Hepatic stellate cell (primary cell): ENCODE measurements at regions not wholly inside any gene's neighbourhood (a gene's known extent, or its start where the extent isn't known, plus 50 kb on each side); places are given as distances from the start of the nearest gene placed in this dataset.
"Not testable (repeated sequence)": the region's sequence is repeated elsewhere in the genome, so short reads cannot be mapped to it uniquely, and the experiment has no call there.

Experiments used
- DNase-seq: peaks from one replicate; pipeline ENCODE4 v3.0.0; 2011; ENCODE audit warnings: low spot score

DNA sequence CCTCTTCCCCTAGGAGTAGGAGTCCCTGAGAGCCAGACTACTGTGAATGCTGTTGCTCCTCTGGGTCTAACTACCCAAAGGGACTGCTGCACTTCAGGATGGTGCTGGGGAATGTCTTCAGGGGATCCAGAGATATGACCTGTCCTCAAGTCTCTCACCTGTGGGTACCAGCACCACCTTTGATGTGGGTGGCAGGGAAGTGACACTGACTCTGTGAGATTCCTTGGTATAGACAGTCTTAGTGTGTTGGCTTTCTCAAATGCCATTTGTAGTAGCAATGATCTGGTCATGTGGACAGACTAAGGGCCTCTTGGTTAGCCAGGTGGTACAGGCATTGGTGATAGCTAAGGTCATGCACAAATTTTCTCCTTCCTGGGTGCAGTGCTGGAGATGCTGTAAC lies 108.9 kb upstream of the ADAMTS3 start:
- no peak for DNase-seq

DNA sequence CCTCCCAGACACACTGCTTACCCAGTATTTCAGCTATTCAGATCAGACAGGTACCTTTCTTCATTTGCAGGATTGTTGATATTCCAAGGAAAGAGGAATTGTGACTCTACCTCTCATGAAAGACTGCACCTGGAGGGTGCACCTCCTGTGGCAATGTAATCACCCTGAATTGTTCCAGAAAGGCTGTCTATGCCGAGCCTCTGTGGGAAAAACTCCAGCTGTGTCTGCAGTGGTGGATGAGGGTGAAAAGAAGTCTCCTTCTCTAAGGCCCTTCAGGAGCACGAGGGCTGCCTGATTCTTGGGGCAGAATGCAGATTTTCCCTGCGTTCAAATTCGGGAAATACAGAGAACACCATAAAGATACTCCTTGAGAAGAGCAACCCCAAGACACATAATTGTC lies 108.2 kb upstream of the ADAMTS3 start:
- no peak for DNase-seq

DNA sequence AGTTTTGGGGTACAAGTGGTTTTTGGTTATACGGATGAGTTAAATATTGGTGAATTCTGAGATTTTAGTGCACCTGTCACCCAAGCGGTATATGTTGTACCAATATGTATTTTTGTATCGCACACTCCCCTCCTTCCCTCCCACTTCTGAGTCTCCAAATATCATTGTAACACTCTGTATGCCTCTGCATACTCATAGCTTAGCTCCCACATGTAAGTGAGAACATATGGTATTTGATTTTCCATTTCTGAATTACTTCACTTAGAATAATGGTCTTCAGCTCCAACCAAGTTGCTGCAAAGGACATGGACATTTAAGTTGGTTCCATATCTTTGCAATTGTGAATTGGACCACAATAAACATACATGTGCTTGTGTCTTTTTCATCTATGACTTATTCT lies 103.0 kb upstream of the ADAMTS3 start:
- no peak for DNase-seq

DNA sequence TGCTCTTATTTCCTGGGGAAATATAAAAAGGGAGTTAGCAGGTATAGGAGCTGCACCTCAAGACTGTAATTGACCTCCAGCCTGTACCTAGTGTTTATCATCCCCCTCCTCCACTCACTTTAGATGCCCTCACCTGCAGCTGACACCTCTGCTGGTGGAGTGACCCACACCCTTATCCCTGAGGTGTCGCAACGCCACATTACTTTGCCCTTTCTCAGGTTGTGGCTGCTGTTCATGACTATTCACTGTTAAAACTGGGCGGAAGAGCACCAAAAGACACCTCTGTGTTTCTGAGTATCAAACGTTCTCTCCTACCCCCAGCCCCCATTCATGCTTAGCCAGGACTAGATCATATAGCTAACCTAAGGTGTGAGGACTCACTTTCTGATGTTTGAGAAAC lies 101.5 kb upstream of the ADAMTS3 start:
- no peak for DNase-seq

DNA sequence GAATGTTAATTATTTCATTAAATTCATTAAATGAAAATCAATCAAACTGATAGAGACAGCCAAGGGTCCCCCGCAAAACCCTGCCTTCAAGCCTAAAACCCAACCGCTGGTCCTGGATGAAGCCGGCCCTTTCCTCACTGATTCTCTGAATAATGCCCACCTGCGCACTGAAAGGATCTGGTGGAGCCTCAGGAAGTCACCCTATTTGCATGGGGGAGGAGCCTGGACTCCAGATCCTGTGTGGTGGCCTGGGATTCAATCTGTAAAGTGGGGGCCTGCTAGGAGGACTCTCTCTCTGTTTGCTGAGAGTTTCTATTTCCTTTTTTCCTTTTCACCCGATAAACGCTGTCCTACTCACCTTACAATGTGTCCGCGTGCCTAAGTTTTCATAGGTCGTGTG lies 97.9 kb upstream of the ADAMTS3 start:
- DNase-seq: no peak

DNA sequence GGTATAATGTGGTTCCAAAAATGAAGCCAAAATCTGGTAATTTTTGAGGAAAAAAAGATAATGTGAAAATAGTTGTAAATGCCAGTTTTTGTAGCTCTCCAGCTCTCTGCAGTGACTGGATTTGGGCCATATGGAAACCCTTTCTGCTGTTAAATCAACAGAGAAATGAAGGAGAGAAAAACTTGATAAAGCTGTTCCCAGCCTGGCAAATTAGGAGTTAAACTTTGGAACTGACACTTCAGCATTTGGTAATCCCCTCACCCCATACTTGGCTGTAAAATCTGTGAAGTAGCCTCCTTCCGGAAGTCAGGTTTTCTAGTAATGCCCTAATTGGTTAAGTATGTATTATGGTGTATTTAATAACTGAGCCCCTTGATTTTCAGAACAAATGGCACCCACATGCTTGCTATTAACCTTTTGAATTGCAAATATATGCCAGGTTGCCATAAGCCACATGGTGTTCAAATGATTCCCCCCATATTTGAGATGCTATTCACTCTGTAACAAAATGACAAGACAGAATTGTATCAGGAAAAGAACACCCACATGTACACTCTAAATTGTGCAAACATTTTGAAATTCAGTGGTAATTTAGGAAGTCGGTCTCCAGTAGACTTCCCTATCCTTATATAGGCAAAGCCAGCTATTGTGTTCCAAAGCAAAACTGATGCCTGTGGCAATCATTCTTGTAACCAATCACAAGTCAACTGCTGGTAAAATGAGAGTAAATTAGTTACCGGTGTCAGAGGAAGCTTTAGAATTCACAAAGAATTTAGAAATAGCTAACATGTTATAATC lies 96.3 kb upstream of the ADAMTS3 start:
- DNase-seq: no peak

DNA sequence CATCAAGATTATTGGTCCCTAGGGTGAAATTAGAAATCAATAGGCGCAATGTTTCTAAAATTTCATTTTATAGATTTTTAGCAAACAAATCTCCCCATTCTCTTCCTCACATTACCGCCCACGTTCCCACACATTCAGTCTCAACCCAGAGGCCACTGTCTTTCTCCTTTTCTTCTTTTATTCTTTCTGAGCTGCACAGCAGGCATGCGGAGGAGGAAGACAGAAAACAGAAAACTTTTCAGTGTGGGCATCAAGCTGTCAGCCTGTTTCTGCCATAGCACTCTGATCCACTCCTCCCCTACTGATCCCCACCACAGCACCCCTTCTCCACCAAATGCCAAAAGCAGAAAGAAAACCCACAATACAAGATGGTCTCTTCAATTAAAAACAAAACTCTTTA lies 94.8 kb upstream of the ADAMTS3 start:
- no peak for DNase-seq

DNA sequence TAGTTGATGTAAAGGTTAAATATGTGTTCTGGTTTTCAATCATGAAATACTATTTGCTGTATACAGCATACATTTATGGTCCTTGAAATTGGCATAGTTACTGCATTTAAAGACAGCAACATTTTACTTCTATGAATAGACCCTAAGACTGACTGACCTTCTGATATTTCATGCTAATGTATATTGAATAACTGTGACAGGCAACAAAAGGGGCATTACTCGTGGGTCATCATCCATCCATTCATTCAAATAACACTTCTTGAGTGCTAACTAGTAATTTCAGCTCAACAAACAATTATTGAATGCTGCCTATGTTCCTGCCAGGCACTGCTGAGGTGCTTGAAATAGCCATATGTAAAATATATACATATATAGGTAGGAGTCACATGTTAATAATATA lies 92.8 kb upstream of the ADAMTS3 start:
- DNase-seq: no peak

DNA sequence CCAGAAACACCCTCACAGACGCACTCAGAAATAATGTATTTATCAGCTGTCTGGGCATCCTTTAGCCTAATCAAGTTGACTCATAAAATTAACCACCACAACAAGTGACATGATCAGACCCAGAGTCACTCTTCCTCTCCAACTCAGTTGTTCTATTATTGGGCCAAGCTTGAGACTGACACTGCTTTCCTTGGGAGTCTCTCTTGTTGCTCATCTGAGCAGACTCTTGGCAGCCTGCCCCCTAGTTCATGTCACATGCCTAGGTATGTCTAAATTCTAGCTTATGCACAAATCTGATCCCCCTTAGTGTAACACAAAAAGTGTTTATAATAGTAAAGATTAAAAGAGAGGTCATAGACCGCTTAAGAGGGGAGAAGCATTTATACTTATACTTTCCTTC lies 72.6 kb upstream of the ADAMTS3 start:
- DNase-seq: no peak

DNA sequence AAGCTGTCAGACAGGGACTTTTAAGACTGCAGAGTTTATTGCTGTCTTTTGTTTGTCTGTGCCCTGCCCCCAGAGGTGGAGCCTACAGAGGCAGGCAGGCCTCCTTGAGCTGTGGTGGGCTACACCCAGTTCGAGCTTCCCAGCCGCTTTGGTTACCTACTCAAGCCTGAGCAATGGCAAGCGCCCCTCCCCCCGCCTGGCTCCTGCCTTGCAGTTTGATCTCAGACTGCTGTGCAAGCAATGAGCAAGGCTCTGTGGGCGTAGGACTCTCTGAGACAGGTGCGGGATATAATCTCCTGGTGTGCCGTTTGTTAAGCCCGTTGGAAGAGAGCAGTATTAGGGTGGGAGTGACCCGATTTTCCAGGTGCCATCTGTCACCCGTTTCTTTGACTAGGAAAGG lies 67.8 kb upstream of the ADAMTS3 start:
- DNase-seq: not testable (repeated sequence)

DNA sequence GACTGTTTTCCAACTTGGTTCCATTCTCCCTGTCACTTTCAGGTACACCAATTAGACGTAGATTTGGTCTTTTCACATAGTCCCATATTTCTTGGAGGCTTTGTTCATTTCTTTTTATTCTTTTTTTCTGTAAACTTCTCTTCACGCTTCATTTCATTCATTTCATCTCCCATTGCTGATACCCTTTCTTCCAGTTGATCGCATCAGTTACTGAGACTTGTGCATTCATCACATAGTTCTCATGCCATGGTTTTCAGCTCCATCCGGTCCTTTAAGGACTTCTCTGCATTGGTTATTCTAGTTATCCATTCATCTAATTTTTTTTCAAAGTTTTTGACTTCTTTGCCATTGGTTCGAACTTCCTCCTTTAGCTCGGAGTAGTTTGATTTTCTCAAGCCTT lies 66.9 kb upstream of the ADAMTS3 start:
- DNase-seq: not testable (repeated sequence)

DNA sequence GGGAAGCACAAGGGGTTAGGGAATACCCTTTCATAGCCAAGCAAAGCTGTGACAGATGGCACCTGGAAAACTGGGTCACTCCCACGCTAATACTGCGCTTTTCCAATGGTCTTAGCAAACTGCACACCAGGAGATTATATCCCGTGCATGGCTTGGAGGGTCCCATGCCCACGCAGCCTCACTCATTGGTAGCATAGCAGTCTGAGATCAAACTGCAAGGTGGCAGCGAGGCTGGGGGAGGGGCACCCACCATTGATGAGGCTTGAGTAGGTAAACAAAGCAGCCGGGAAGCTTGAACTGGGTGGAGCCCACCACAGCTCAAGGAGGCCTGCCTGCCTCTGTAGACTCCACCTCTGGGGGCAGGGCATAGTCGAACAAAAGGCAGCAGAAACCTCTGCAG lies 63.2 kb upstream of the ADAMTS3 start:
- not testable (repeated sequence) for DNase-seq

DNA sequence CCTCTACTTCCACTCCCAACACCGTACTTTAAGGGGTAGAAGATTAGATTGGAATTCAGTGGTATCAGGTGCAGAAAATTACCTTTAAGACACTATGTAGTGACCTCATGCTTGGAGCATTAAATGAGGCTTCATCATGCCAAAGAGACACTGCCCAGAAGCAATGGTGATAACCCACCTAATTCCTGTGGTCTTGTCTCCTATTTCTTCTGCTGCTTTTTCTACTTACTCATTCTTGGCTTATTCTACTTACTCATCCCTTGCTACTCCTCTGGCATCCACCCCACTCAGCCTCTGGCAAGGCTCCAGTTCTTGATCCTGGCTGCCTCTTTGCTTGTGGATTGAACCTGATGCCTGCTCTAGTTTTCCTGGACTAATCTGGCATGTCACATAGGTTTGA lies 62.3 kb upstream of the ADAMTS3 start:
- DNase-seq: peak; percentile 60

DNA sequence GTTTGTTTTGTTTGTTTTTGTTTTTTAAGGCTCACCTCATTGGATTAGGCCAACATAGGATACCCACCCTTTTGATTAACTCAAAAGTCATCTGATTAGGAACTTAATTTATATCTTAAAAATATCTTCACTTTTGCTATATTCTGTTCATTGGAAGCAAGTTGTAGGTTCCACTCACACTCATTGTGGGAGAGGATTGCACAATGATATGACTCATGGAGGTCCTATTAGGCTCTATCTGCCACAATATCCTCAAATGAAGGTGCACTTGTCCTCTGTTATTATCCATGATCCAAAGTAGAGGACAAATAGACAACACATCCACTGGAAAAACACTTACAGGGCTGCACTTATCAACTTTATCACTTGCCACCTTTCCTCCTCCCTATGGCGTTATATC lies 60.5 kb upstream of the ADAMTS3 start:
- no peak for DNase-seq

DNA sequence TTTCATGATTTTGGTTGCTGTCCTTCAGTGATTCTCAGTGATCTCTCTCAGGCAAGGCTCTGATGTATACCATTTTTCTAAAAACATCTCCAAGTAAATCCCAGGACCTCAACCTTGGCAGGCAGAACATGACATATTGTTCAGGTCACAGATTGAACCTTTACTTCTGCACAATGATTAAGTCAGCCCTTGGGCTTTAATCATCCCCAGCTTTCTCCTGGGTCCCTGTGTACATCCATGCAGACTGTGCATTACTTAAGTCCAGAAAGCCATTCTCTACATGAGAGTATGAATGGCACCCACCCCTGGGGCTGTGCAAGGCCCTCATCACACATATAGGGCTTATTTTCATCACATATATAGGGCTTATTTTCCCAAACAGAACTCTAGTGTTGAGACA lies 58.7 kb upstream of the ADAMTS3 start:
- DNase-seq: no peak
